B cell (primary cell): ENCODE measurements at regions not wholly inside any gene's neighbourhood (a gene's known extent, or its start where the extent isn't known, plus 50 kb on each side); places are given as distances from the start of the nearest gene placed in this dataset.

Source experiments
- ATAC-seq: fragments of 200-7000 bp; cut with Tn5 transposase; one replicate; pipeline ENCODE4 v1.10.0; 2021; ENCODE audit warnings: low read depth, mild to moderate bottlenecking, moderate number of reproducible peaks, moderate library complexity
- CTCF ChIA-PET: fragments of 350-600 bp; sonication (Branson Sonifier 250); formaldehyde crosslinking; loops from one replicate; lab custom pipeline; 2021; ENCODE audit warnings: antibody characterized with exemption, inconsistent platforms; lab: Charles Lee
- POLR2A ChIA-PET: fragments of 350-600 bp; sonication (Branson Sonifier 250); formaldehyde crosslinking; loops from one replicate; lab custom pipeline; 2021; ENCODE audit warnings: antibody characterized with exemption; lab: Charles Lee
- DNase-seq: peaks from one replicate; pipeline ENCODE4 v3.0.0; 2013
- H2AFZ ChIP-seq: 2 replicates; pipeline ENCODE4 v1.6.1; 2012; ENCODE audit warnings: mild to moderate bottlenecking, low read depth, low read length; ENCODE audit not compliant: insufficient read depth, poor library complexity, severe bottlenecking
- H3K27ac ChIP-seq, 2 donors: 1 replicate in 1 of 2; 2 replicates in 1 of 2; pipeline ENCODE4 v1.5.1; 2012 to 2013; ENCODE audit warnings: low read length in 2 of 2, mild to moderate bottlenecking in 2 of 2, moderate library complexity in 1 of 2
- H3K27me3 ChIP-seq, 4 experiments: fragments of 200-600 bp in 1 of 4; sonication (generic) in 1 of 4; replicated peaks in 1 of 4; 1 replicate in 2 of 4; 2 replicates in 2 of 4; pipeline versions ENCODE4 v1.6.1 to v1.7.0; 2013 to 2016; ENCODE audit warnings: low read length in 3 of 4, mild to moderate bottlenecking in 2 of 4, mixed read lengths in 1 of 4, moderate library complexity in 1 of 4; ENCODE audit not compliant: insufficient read depth in 4 of 4, control insufficient read depth in 3 of 4; ENCODE audit errors: control extremely low read depth in 1 of 4
- H3K36me3 ChIP-seq, 2 experiments: replicated peaks in 1 of 2; 1 replicate in 1 of 2; 2 replicates in 1 of 2; pipeline versions ENCODE4 v1.6.1 to v1.7.1; 2013; ENCODE audit warnings: low read length in 1 of 2; ENCODE audit not compliant: insufficient read depth in 2 of 2, control insufficient read depth in 1 of 2; ENCODE audit errors: control extremely low read depth in 1 of 2, extremely low read depth in 1 of 2
- H3K4me1 ChIP-seq, 2 donors: fragments of 200-600 bp in 1 of 2; sonication (generic) in 1 of 2; 1 replicate in 1 of 2; 2 replicates in 1 of 2; pipeline versions ENCODE4 v1.5.1 to v1.6.1; 2013 to 2017; ENCODE audit warnings: low read length in 2 of 2; ENCODE audit not compliant: control insufficient read depth in 2 of 2, insufficient read depth in 2 of 2
- H3K4me2 ChIP-seq: replicated peaks from 2 replicates; pipeline ENCODE3; 2012; ENCODE audit warnings: mild to moderate bottlenecking, low read depth, low read length; ENCODE audit not compliant: poor library complexity, severe bottlenecking
- H3K4me3 ChIP-seq, 5 experiments: fragments of 200-600 bp in 1 of 5; sonication (generic) in 1 of 5; 1 replicate in 3 of 5; 2 replicates in 2 of 5; pipeline versions ENCODE4 v1.5.1 to v1.7.0; 2011 to 2016; ENCODE audit warnings: low read length in 4 of 5, mild to moderate bottlenecking in 4 of 5, low read depth in 2 of 5, control low read depth in 1 of 5, moderate library complexity in 1 of 5; ENCODE audit not compliant: insufficient read depth in 1 of 5; ENCODE audit errors: control extremely low read depth in 1 of 5, extremely low read depth in 1 of 5
- H3K79me2 ChIP-seq: fragments of 200-600 bp; sonication (generic); one replicate; pipeline ENCODE4 v1.6.0; 2016; ENCODE audit warnings: low read length; ENCODE audit not compliant: control insufficient read depth, insufficient read depth
- H3K9ac ChIP-seq: fragments of 200-600 bp; sonication (generic); 2 replicates; pipeline ENCODE4 v1.6.1; 2017; ENCODE audit warnings: mild to moderate bottlenecking, low read length, moderate library complexity
- H3K9me3 ChIP-seq, 3 donors: one replicate each; pipeline versions ENCODE4 v1.6.1 to v1.7.1; 2013; ENCODE audit warnings: low read length in 2 of 3; ENCODE audit not compliant: control insufficient read depth in 2 of 3, insufficient read depth in 1 of 3; ENCODE audit errors: control extremely low read depth in 1 of 3
- H4K20me1 ChIP-seq: 2 replicates; pipeline ENCODE4 v1.6.0; 2012; ENCODE audit warnings: mild to moderate bottlenecking, low read length; ENCODE audit not compliant: insufficient read depth, control insufficient read depth, poor library complexity, severe bottlenecking
- H3K27ac Mint-ChIP-seq: one replicate; pipeline ENCODE4 v1.8.0; 2021; ENCODE audit warnings: mixed read lengths
- H3K27me3 Mint-ChIP-seq: one replicate; pipeline ENCODE4 v1.8.0; 2021; ENCODE audit warnings: mixed read lengths
- H3K4me1 Mint-ChIP-seq: one replicate; pipeline ENCODE4 v1.8.0; 2021; ENCODE audit warnings: mixed read lengths
- H3K4me3 Mint-ChIP-seq: one replicate; pipeline ENCODE4 v1.8.0; 2021; ENCODE audit warnings: mixed read lengths
- H3K9me3 Mint-ChIP-seq: one replicate; pipeline ENCODE4 v1.8.0; 2022; ENCODE audit warnings: mixed read lengths; ENCODE audit not compliant: insufficient read depth
- CTCF ChIP-seq: fragments of 200-600 bp; IDR thresholded peaks from one replicate; pipeline ENCODE4 v1.8.0; 2022; ENCODE audit warnings: antibody characterized with exemption, mild to moderate bottlenecking
- EZH2 ChIP-seq: IDR thresholded peaks from 2 replicates; pipeline ENCODE4 v1.6.1; 2012; ENCODE audit warnings: borderline replicate concordance, low read depth, mild to moderate bottlenecking, moderate library complexity, low read length; ENCODE audit not compliant: insufficient read depth, poor library complexity, severe bottlenecking
- WGBS: methylation state at CpG from one replicate; pipeline ENCODE4 v1.1.5; 2013; ENCODE audit warnings: missing lambda C conversion rate; ENCODE audit not compliant: insufficient coverage; 5-methylcytosine and 5-hydroxymethylcytosine counted together
- intact Hi-C: fragments of 100-400 bp; cut with micrococcal nuclease; formaldehyde crosslinking; loops from one replicate; pipeline ENCODE4 v1.10.0; 2022

GRCh38 chr18:73235921-73236320 lies 368.1 kb upstream of the NETO1 start:
- DNase-seq (no peak), ATAC-seq (no peak)
- H3K4me3 ChIP-seq = no peak overlapping the region
- peaks cover 9% of the 10 kb centered on the region for H3K4me1 Mint-ChIP-seq
- no peaks in the 10 kb centered on the region for H4K20me1 ChIP-seq
- H3K27me3 ChIP-seq = no peaks in the 10 kb centered on the region
- no peak overlapping the region for H3K4me3 Mint-ChIP-seq
- H3K27ac Mint-ChIP-seq = no peak overlapping the region
- peaks cover 2% of the 10 kb centered on the region for H3K9me3 Mint-ChIP-seq
- no peak for TF ChIP-seq EZH2
- TF ChIP-seq CTCF = no peak
- H3K4me2 ChIP-seq = no peak overlapping the region
- ChIA-PET CTCF (no interaction called here), POLR2A (no interaction called here)
- no peak overlapping the region for H2AFZ ChIP-seq
- H3K9me3 ChIP-seq = no peaks in the 10 kb centered on the region
- no peaks in the 10 kb centered on the region for H3K36me3 ChIP-seq
- intact Hi-C loops = no loop called here
- H3K27ac ChIP-seq = no peak overlapping the region
- no peaks in the 10 kb centered on the region for H3K79me2 ChIP-seq
- no peak overlapping the region for H3K9ac ChIP-seq
- H3K27me3 Mint-ChIP-seq = no peaks in the 10 kb centered on the region
- H3K4me1 ChIP-seq = no peaks in the 10 kb centered on the region

GRCh38 chr18:73235491-73235890 lies 367.7 kb upstream of the NETO1 start:
- H3K4me3 Mint-ChIP-seq = no peak overlapping the region
- intact Hi-C loops = no loop called here
- Histone ChIP-seq H3K27me3 (no peaks in the 10 kb centered on the region), H3K27ac (no peak overlapping the region), H3K36me3 (no peaks in the 10 kb centered on the region), H3K4me3 (no peak overlapping the region), H3K9ac (no peak overlapping the region), H3K4me2 (no peak overlapping the region), H3K4me1 (no peaks in the 10 kb centered on the region), H2AFZ (no peak overlapping the region), H4K20me1 (no peaks in the 10 kb centered on the region), H3K79me2 (no peaks in the 10 kb centered on the region), H3K9me3 (no peaks in the 10 kb centered on the region)
- H3K9me3 Mint-ChIP-seq = peaks cover 2% of the 10 kb centered on the region
- H3K27ac Mint-ChIP-seq = no peak overlapping the region
- POLR2A ChIA-PET = no interaction called here
- CTCF ChIA-PET = no interaction called here
- no peak for DNase-seq
- H3K4me1 Mint-ChIP-seq = peaks cover 9% of the 10 kb centered on the region
- ATAC-seq = no peak
- TF ChIP-seq EZH2 (no peak), CTCF (no peak)
- 93% methylated on average over 5 of the region's 8 CpGs for WGBS
- H3K27me3 Mint-ChIP-seq = no peaks in the 10 kb centered on the region
